ENCODE measurements at regions not wholly inside any gene's neighbourhood (a gene's known extent, or its start where the extent isn't known, plus 50 kb on each side); places are given as distances from the start of the nearest gene placed in this dataset.

DNA sequence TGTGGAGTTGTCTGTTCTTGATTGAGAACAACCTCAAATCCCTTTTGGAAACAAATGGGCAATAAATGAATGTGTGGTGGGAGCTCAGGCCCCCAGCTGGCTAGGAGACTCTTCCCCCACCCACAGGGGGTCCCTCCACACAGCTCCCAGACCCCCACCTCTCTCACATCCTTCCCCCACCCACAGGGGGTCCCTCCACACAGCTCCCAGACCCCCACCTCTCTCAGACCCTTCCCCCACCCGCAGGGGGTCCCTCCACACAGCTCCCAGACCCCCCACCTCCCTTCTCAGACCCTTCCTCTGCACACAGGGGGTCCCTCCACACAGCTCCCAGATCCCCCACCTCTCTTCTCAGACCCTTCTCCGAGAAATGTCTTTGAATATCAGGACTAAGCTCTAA lies 79.0 kb upstream of the CTDP1 start:
- no peak for TF ChIP-seq EGR1 (IDR thresholded peaks at IDR 0.05; ENCODE audit: low read depth in 2 of 2)
- no peak for TF ChIP-seq CTCF (IDR thresholded peaks at IDR 0.05; ENCODE audit: low read depth, low read length, missing input control)
- TF ChIP-seq, protein P1, sequence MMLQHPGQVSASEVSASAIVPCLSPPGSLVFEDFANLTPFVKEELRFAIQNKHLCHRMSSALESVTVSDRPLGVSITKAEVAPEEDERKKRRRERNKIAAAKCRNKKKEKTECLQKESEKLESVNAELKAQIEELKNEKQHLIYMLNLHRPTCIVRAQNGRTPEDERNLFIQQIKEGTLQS (IDR thresholded peaks at IDR 0.05): no peak
- TF ChIP-seq, protein P2, sequence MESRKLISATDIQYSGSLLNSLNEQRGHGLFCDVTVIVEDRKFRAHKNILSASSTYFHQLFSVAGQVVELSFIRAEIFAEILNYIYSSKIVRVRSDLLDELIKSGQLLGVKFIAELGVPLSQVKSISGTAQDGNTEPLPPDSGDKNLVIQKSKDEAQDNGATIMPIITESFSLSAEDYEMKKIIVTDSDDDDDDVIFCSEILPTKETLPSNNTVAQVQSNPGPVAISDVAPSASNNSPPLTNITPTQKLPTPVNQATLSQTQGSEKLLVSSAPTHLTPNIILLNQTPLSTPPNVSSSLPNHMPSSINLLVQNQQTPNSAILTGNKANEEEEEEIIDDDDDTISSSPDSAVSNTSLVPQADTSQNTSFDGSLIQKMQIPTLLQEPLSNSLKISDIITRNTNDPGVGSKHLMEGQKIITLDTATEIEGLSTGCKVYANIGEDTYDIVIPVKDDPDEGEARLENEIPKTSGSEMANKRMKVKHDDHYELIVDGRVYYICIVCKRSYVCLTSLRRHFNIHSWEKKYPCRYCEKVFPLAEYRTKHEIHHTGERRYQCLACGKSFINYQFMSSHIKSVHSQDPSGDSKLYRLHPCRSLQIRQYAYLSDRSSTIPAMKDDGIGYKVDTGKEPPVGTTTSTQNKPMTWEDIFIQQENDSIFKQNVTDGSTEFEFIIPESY (IDR thresholded peaks at IDR 0.05): no peak

Data from liver (tissue), 3 donors.